ENCODE measurements at regions not wholly inside any gene's neighbourhood (a gene's known extent, or its start where the extent isn't known, plus 50 kb on each side); places are given as distances from the start of the nearest gene placed in this dataset.

DNA sequence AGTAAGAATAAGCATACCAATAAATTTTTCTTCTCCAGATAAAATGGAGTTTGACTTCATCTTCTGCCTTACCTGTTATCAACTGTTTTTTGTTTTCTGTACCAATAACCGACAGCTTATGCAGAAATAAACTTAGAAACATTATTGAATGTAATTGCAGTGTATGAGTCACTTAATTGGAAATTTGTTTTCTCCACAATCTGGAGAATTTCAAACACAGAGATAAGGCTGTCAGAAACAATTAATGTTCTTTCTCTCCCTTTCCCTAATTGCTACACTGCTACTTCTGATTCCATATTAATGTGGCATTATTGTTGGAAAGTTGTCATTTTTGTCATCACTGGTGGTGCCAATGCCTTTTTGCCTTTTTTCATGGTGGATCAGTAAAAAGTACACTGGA is 180.3 kb downstream of the SLCO4C1 start (continued):
- TF ChIP-seq, protein P1, sequence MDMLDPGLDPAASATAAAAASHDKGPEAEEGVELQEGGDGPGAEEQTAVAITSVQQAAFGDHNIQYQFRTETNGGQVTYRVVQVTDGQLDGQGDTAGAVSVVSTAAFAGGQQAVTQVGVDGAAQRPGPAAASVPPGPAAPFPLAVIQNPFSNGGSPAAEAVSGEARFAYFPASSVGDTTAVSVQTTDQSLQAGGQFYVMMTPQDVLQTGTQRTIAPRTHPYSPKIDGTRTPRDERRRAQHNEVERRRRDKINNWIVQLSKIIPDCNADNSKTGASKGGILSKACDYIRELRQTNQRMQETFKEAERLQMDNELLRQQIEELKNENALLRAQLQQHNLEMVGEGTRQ (IDR thresholded peaks at IDR 0.05; ENCODE audit: low read length), result no peak
- TF ChIP-seq RAD21 (IDR thresholded peaks at IDR 0.05 in 1 of 2, conservative IDR thresholded peaks at IDR 0.05 in 1 of 2; ENCODE audit: low read depth in 2 of 2, low read length in 2 of 2) (no peak), CTBP2 (IDR thresholded peaks at IDR 0.05; ENCODE audit: borderline replicate concordance, insufficient read depth, insufficient read length, low read length) (no peak)

All from H1 (cell line).